Testis (tissue), 2 donors: ENCODE measurements at regions not wholly inside any gene's neighbourhood (a gene's known extent, or its start where the extent isn't known, plus 50 kb on each side); places are given as distances from the start of the nearest gene placed in this dataset.

Experiments used
- DNase-seq: peaks from one replicate; pipeline ENCODE4 v3.0.0-alpha.2; 2019
- H3K27ac ChIP-seq, 2 donors: fragments of 200-600 bp; sonication (generic); one replicate each; pipeline ENCODE4 v1.5.1; 2019
- H3K27me3 ChIP-seq: fragments of 200-600 bp; sonication (generic); one replicate; pipeline ENCODE4 v1.5.1; 2019
- H3K36me3 ChIP-seq: fragments of 200-600 bp; sonication (generic); one replicate; pipeline ENCODE4 v1.5.1; 2017; ENCODE audit warnings: low read depth; ENCODE audit errors: missing control alignments
- H3K4me1 ChIP-seq: fragments of 200-600 bp; sonication (generic); one replicate; pipeline ENCODE4 v1.5.1; 2019
- H3K4me3 ChIP-seq, 2 donors: fragments of 200-600 bp; sonication (generic); one replicate each; pipeline ENCODE4 v1.5.1; 2017 to 2019
- H3K9me3 ChIP-seq: fragments of 200-600 bp; sonication (generic); one replicate; pipeline ENCODE4 v1.5.1; 2017
- POLR2A ChIP-seq: fragments of 450-650 bp; IDR thresholded peaks from one replicate; pipeline ENCODE4 v1.6.1; 2017; ENCODE audit warnings: antibody characterized with exemption, mild to moderate bottlenecking, moderate library complexity
- WGBS, 2 donors: methylation state at CpG; one replicate each; pipeline ENCODE4 v1.1.5; 2018; 5-methylcytosine and 5-hydroxymethylcytosine counted together
- intact Hi-C: fragments of 100-400 bp; cut with DNase I; formaldehyde crosslinking; loops from one replicate; pipeline ENCODE4 v1.15.1; 2023; ENCODE audit warnings: low total_unique reads
- TF ChIP-seq, protein P1 (sequence below), 3 experiments: fragments of 450-650 bp in 2 of 3; fragments of 200-600 bp in 1 of 3; sonication (generic) in 1 of 3; IDR thresholded peaks; one replicate each; pipeline ENCODE4 v1.5.1; 2016 to 2019; ENCODE audit warnings: antibody characterized with exemption in 3 of 3, mild to moderate bottlenecking in 2 of 3, moderate library complexity in 1 of 3

DNA sequence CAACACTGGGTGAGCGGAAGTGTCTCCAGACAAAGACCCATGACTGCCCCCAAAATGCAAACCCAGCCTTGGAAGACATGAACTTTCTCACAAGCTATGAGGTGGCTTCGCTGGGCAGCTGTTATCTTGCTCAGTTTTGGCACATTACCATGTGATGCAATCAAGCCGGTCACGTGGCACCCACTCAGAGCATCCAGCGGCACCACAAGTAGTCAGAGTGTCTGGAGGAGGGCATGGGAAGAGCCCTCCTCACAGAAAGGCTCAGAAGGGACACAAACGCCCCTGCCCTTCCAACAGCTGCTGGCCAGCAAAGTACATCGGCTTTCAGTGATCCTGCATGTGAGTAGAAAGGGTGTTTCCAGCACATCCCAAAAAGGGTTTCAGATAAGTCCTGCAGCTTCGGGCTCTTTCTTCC is 145.5 kb upstream of the IRF2BP2 start:
- intact Hi-C loops = no loop called here
- no peak for TF ChIP-seq POLR2A
- TF ChIP-seq, protein P1, sequence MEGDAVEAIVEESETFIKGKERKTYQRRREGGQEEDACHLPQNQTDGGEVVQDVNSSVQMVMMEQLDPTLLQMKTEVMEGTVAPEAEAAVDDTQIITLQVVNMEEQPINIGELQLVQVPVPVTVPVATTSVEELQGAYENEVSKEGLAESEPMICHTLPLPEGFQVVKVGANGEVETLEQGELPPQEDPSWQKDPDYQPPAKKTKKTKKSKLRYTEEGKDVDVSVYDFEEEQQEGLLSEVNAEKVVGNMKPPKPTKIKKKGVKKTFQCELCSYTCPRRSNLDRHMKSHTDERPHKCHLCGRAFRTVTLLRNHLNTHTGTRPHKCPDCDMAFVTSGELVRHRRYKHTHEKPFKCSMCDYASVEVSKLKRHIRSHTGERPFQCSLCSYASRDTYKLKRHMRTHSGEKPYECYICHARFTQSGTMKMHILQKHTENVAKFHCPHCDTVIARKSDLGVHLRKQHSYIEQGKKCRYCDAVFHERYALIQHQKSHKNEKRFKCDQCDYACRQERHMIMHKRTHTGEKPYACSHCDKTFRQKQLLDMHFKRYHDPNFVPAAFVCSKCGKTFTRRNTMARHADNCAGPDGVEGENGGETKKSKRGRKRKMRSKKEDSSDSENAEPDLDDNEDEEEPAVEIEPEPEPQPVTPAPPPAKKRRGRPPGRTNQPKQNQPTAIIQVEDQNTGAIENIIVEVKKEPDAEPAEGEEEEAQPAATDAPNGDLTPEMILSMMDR (IDR thresholded peaks at IDR 0.05) = no peak
- H3K4me3 ChIP-seq = no peak overlapping the region
- no peaks in the 10 kb centered on the region for H3K9me3 ChIP-seq
- no peaks in the 10 kb centered on the region for H3K36me3 ChIP-seq
- DNase-seq = peak; percentile 88
- no peaks in the 10 kb centered on the region for H3K27me3 ChIP-seq
- H3K27ac ChIP-seq = no peak overlapping the region
- 48 to 64% methylated on average over 5 to 8 of the region's 8 CpGs for WGBS, 2 donors
- H3K4me1 ChIP-seq = peaks cover 24% of the 10 kb centered on the region

DNA sequence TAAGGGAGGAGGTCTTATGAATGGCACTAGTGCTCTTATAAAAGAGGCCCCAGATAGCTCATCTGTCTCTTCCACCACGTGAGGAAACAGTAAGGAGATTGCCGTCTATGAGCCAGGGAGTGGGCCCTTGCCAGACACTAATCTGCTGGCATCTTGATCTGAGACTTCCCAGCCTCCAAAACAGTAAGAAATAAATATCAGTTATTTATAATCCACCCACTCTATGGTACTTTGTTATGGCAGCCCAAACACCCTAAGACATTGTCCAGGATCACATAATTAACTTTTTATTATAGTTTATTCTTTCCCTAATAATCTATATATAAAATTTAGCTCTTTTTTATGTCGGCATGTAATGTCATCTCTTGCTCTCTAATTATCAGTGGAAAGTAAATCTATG is 144.0 kb upstream of the IRF2BP2 start:
- 77 to 90% methylated on average over 3 of the region's 3 CpGs for WGBS, 2 donors

DNA sequence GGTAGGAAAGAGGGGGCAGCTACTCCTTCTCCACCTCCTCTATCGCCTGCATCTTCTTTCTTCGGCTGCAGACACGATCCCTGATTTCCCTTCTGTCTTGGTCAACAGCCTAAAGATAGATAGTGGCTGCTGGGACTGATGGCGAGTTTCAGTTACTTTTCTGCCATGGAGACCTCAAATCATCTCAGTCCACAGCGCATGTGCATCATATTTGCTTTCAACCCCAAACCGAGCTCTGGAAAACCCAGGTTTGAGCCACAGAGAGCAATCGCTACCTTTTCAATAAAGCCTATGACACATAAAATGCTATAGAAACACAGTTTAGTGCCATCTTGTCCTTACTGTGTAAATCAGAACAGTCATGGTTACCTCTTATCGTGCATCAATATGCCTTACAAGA is 142.9 kb upstream of the IRF2BP2 start:
- 93 to 95% methylated on average over 8 of the region's 8 CpGs for WGBS, 2 donors
- no peaks in the 10 kb centered on the region for H3K36me3 ChIP-seq
- H3K9me3 ChIP-seq = no peaks in the 10 kb centered on the region
- H3K27me3 ChIP-seq = no peaks in the 10 kb centered on the region
- TF ChIP-seq, protein P1 (IDR thresholded peaks at IDR 0.05) = no peak
- no peak for TF ChIP-seq POLR2A
- no peak for DNase-seq
- no peak overlapping the region for H3K27ac ChIP-seq
- intact Hi-C loops = no loop called here
- peaks cover 32% of the 10 kb centered on the region for H3K4me1 ChIP-seq
- H3K4me3 ChIP-seq = no peak overlapping the region

More for the DNA sequence above, 144.0 kb upstream of the IRF2BP2 start:
- H3K9me3 ChIP-seq = no peaks in the 10 kb centered on the region
- no peak overlapping the region for H3K27ac ChIP-seq
- DNase-seq = no peak
- H3K4me3 ChIP-seq = no peak overlapping the region
- no peaks in the 10 kb centered on the region for H3K27me3 ChIP-seq
- intact Hi-C loops = no loop called here
- no peaks in the 10 kb centered on the region for H3K36me3 ChIP-seq
- H3K4me1 ChIP-seq = peaks cover 32% of the 10 kb centered on the region
- TF ChIP-seq, protein P1 (IDR thresholded peaks at IDR 0.05) = no peak
- TF ChIP-seq POLR2A = no peak

DNA sequence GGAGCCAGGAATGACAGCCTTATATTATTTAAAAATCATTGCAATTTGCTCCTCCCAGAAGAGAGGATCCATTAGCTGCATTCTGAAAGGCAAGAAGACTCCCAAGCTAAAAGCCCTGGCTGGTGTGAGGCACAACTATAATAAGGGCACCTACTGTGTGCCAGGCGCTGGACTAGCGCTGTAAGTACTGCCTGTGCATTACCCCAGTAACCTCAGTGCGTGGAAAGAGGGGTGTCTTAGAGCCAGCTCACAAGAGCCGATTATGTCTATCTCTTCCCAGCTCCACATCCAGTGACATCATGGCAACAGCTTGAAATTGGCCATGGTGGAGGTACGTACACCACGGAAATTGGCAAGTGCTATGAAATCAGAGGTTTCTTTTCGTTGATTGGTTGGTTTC is 141.7 kb upstream of the IRF2BP2 start:
- intact Hi-C loops = no loop called here
- Histone ChIP-seq H3K9me3 (no peaks in the 10 kb centered on the region), H3K4me1 (peaks cover 32% of the 10 kb centered on the region), H3K36me3 (no peaks in the 10 kb centered on the region), H3K4me3 (no peak overlapping the region), H3K27me3 (no peaks in the 10 kb centered on the region), H3K27ac (peak overlapping the region; percentile 55 to 77)
- 88 to 93% methylated on average over 7 of the region's 7 CpGs for WGBS, 2 donors
- TF ChIP-seq, protein P1 (IDR thresholded peaks at IDR 0.05) = no peak
- no peak for TF ChIP-seq POLR2A
- no peak for DNase-seq

DNA sequence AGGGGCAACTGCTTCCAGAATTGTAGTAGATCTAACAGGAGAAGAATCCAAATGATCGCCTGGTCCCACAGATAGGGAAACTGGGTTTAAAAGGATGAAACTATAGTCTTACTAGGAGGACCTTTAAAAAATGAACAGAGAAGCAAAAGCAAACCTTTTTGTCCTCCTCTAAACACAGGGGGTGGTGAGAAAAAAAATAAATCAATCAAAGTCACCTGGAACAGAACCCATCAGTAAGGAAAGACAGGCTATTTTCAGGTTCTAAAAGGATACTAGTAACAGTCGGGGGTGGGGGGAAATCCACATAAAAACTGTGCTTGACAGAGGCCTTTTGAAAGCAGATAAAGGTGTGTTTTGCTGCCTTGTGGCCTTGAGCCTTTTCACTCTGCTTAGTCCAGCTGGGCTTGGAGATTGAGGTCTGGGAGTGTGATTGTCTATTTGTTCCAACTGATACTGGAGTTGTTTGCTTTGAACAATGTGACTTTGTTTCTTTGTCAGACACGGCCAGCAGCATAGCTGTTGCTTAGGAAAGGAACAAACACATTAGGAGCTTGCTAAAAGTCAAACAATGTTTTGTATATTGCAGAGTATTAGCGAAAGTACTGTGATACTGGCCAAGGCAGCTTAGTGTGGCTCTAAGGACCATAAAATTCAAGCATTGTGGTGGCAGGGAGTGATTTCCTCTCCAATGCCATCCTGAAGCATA is 141.1 kb upstream of the IRF2BP2 start:
- Histone ChIP-seq H3K4me3 (no peak overlapping the region), H3K27ac (peak overlapping the region; percentile 55 to 77), H3K9me3 (no peaks in the 10 kb centered on the region), H3K4me1 (peaks cover 32% of the 10 kb centered on the region), H3K36me3 (no peaks in the 10 kb centered on the region), H3K27me3 (no peaks in the 10 kb centered on the region)
- TF ChIP-seq, protein P1 (IDR thresholded peaks at IDR 0.05) = no peak
- no peak for TF ChIP-seq POLR2A
- intact Hi-C loops = no loop called here
- DNase-seq = peak; percentile 84
- WGBS, 2 donors = 35 to 50% methylated on average over 4 of the region's 4 CpGs
